PC-3 (cell line): ENCODE measurements at regions not wholly inside any gene's neighbourhood (a gene's known extent, or its start where the extent isn't known, plus 50 kb on each side); places are given as distances from the start of the nearest gene placed in this dataset.

Source experiments
- ATAC-seq: fragments of 200-7000 bp; cut with Tn5 transposase; 2 replicates; pipeline ENCODE4 v1.9.1; 2020; ENCODE audit warnings: mild to moderate bottlenecking, moderate library complexity
- BruUV-seq: library from RNA; stranded (reverse); fragments of 400-500 nt; replicated peaks from 2 replicates; lab custom pipeline; 2021; lab: Mats Ljungman, UMichigan
- CTCF ChIA-PET: fragments of 300-600 bp; sonication (Branson Sonifier 250); formaldehyde crosslinking; loops from one replicate; lab custom pipeline; 2022; ENCODE audit warnings: antibody characterized with exemption; lab: Charles Lee
- POLR2A ChIA-PET: fragments of 300-600 bp; sonication (Branson Sonifier 250); formaldehyde crosslinking; loops from one replicate; lab custom pipeline; 2022; ENCODE audit warnings: antibody characterized with exemption; ENCODE audit not compliant: unreplicated experiment; lab: Charles Lee
- DNase-seq: peaks from one replicate; pipeline ENCODE4 v3.0.0-alpha.2; 2015
- H2AFZ ChIP-seq: fragments of 300-600 bp; sonication (generic); 2 replicates; pipeline ENCODE4 v1.6.0; 2016; ENCODE audit warnings: antibody characterized with exemption, low read length
- H3F3A ChIP-seq: fragments of 300-600 bp; sonication (generic); one replicate; pipeline ENCODE4 v1.6.0; 2017; ENCODE audit warnings: antibody characterized with exemption, low read length, control low read depth, mild to moderate bottlenecking; ENCODE audit not compliant: unreplicated experiment
- H3K27ac ChIP-seq: fragments of 300-600 bp; sonication (generic); 2 replicates; pipeline ENCODE4 v1.5.1; 2016; ENCODE audit warnings: mild to moderate bottlenecking, low read length
- H3K27me3 ChIP-seq: fragments of 300-600 bp; sonication (generic); 2 replicates; pipeline ENCODE4 v1.6.1; 2016; ENCODE audit warnings: low read length, mixed read lengths
- H3K36me3 ChIP-seq: fragments of 300-600 bp; sonication (generic); 2 replicates; pipeline ENCODE4 v1.6.1; 2016; ENCODE audit warnings: low read depth, mixed run types, low read length, mixed read lengths
- H3K4me1 ChIP-seq: fragments of 300-600 bp; sonication (generic); 2 replicates; pipeline ENCODE4 v1.5.1; 2016; ENCODE audit warnings: low read length; ENCODE audit not compliant: insufficient read depth
- H3K4me2 ChIP-seq: fragments of 300-600 bp; sonication (generic); 2 replicates; pipeline ENCODE4 v1.6.0; 2016; ENCODE audit warnings: low read length
- H3K4me3 ChIP-seq: fragments of 300-600 bp; sonication (generic); 2 replicates; pipeline ENCODE4 v1.5.1; 2016; ENCODE audit warnings: mild to moderate bottlenecking, low read length, mixed read lengths
- H3K79me2 ChIP-seq: fragments of 300-600 bp; sonication (generic); 2 replicates; pipeline ENCODE4 v1.6.1; 2017; ENCODE audit warnings: low read length, mixed read lengths
- H3K9ac ChIP-seq: fragments of 300-600 bp; sonication (generic); 2 replicates; pipeline ENCODE4 v1.6.0; 2016; ENCODE audit warnings: mild to moderate bottlenecking, low read length
- H3K9me2 ChIP-seq: fragments of 300-600 bp; sonication (generic); replicated peaks from 2 replicates; pipeline ENCODE4 v1.6.1; 2016; ENCODE audit warnings: mixed run types, low read length, mixed read lengths
- H3K9me3 ChIP-seq: fragments of 300-600 bp; sonication (generic); 2 replicates; pipeline ENCODE4 v1.6.1; 2016; ENCODE audit warnings: low read length, mixed read lengths
- H4K20me1 ChIP-seq: fragments of 300-600 bp; sonication (generic); 2 replicates; pipeline ENCODE4 v1.6.1; 2016; ENCODE audit warnings: low read length, mixed read lengths
- CTCF ChIP-seq: fragments of 300-600 bp; sonication (generic); conservative IDR thresholded peaks from 2 replicates; pipeline ENCODE4 v1.5.1; 2017; ENCODE audit warnings: antibody characterized with exemption, low read depth, mild to moderate bottlenecking, low read length
- EZH2 ChIP-seq: fragments of 300-600 bp; sonication (generic); IDR thresholded peaks from one replicate; pipeline ENCODE4 v1.6.1; 2017; ENCODE audit warnings: antibody characterized with exemption, mild to moderate bottlenecking, low read length; ENCODE audit not compliant: unreplicated experiment
- EZH2phosphoT487 ChIP-seq: fragments of 300-600 bp; sonication (generic); IDR thresholded peaks from 2 replicates; pipeline ENCODE4 v1.6.1; 2018; ENCODE audit warnings: mild to moderate bottlenecking, antibody characterized with exemption, low read length, borderline replicate concordance
- intact Hi-C: fragments of 100-400 bp; cut with micrococcal nuclease; formaldehyde crosslinking; loops from 2 replicates; pipeline ENCODE4 v1.9.0; 2023

DNA sequence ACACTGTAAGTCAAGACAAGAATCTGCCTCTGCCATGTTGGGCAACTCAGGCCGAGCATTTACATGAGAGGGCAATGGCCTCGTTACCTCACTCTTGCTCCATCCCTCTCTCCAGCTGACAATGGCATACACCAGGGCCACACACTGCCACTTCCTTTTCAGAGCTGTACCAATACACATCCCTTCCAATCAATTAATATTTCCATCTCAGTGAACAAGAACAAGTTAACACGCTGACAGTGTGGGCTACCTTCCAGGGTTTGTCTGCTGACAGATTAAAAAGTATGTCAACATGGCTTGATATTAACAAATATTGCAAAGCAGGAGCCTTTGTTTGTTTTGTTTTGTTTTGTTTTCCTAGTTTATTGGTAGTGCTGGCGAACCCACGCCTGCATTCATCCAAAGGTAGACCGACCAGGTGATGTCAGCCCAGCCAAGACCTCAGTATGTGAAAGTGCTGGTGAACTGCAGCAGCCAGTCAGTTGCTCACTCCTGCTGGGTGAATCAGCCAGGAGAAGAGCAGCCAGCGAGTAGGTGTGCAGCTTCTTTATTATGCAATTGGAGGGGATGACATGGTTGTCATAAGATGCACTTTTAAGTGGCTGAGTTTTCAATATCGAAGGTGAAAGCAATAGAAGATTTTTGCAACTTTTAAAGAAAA lies 487.3 kb upstream of the JARID2 start:
- H3K27me3 ChIP-seq, result no peaks in the 10 kb centered on the region
- POLR2A ChIA-PET, result no interaction called here
- ATAC-seq (peak; percentile 87), DNase-seq (peak; percentile 80)
- no peaks in the 10 kb centered on the region for H3K36me3 ChIP-seq
- TF ChIP-seq EZH2phosphoT487, result no peak
- TF ChIP-seq EZH2, result no peak
- TF ChIP-seq CTCF, result no peak
- peak overlapping the region; percentile 55 for H3K27ac ChIP-seq
- H3K4me3 ChIP-seq, result no peak overlapping the region
- H3K9me3 ChIP-seq, result no peaks in the 10 kb centered on the region
- CTCF ChIA-PET, result no interaction called here
- no TSS peak for BruUV-seq
- peaks cover 25% of the 10 kb centered on the region for H3K4me1 ChIP-seq
- no peaks in the 10 kb centered on the region for H3F3A ChIP-seq
- intact Hi-C loops, result no loop called here
- peak overlapping the region; percentile 14; the same call in 1 of the 2 replicates for H3K4me2 ChIP-seq
- H3K9ac ChIP-seq, result no peak overlapping the region
- no peaks in the 10 kb centered on the region for H4K20me1 ChIP-seq
- no peak overlapping the region for H2AFZ ChIP-seq
- no peaks in the 10 kb centered on the region for H3K9me2 ChIP-seq
- H3K79me2 ChIP-seq, result no peaks in the 10 kb centered on the region

GRCh38 chr6:14759976-14760672 lies 485.7 kb upstream of the JARID2 start:
- Histone ChIP-seq H3F3A (no peaks in the 10 kb centered on the region), H3K27ac (no peak overlapping the region), H3K4me1 (peaks cover 34% of the 10 kb centered on the region), H2AFZ (no peak overlapping the region), H4K20me1 (no peaks in the 10 kb centered on the region), H3K27me3 (no peaks in the 10 kb centered on the region), H3K4me3 (no peak overlapping the region), H3K9me2 (no peaks in the 10 kb centered on the region), H3K36me3 (no peaks in the 10 kb centered on the region), H3K9me3 (no peaks in the 10 kb centered on the region), H3K4me2 (no peak overlapping the region), H3K79me2 (no peaks in the 10 kb centered on the region), H3K9ac (no peak overlapping the region)
- TF ChIP-seq EZH2phosphoT487 (no peak), EZH2 (no peak), CTCF (no peak)
- DNase-seq (no peak), ATAC-seq (no peak)
- no TSS peak for BruUV-seq
- intact Hi-C loops, result no loop called here
- CTCF ChIA-PET, result no interaction called here
- POLR2A ChIA-PET, result no interaction called here

DNA sequence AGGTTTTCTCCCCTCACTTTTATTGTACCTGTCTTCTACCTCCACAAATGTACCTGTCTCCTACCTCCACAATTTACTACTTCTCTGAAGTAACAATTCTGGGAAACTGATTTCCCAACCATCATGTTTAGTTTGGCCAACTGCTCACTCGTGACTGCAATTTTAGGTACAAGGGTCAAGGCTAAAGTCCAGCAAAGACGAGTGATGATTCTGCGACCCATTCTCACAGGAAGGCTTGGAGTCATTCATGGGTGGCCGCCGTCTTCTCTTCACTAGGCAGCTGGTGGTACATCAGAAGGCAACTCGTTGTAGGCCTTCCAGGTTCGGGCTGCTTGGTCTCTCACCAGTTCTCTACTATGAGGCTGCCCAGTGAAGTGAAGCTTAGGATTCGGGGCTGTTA lies 483.8 kb upstream of the JARID2 start:
- H3K9me2 ChIP-seq, result no peaks in the 10 kb centered on the region
- H2AFZ ChIP-seq, result no peak overlapping the region
- H3K36me3 ChIP-seq, result no peaks in the 10 kb centered on the region
- H3K79me2 ChIP-seq, result no peaks in the 10 kb centered on the region
- BruUV-seq, result no TSS peak
- H3K9ac ChIP-seq, result no peak overlapping the region
- CTCF ChIA-PET, result no interaction called here
- TF ChIP-seq EZH2, result no peak
- TF ChIP-seq CTCF, result no peak
- TF ChIP-seq EZH2phosphoT487, result no peak
- POLR2A ChIA-PET, result interaction anchor here (0.5 kb wide), 1 partner anchor 572 kb away, joined by 3 read pairs; no protein-coding TSS in a partner anchor
- ATAC-seq, result no peak
- H3K4me3 ChIP-seq, result no peak overlapping the region
- no peaks in the 10 kb centered on the region for H3K9me3 ChIP-seq
- H3K4me1 ChIP-seq, result peaks cover 43% of the 10 kb centered on the region
- intact Hi-C loops, result no loop called here
- DNase-seq, result no peak
- H4K20me1 ChIP-seq, result no peaks in the 10 kb centered on the region
- H3K27ac ChIP-seq, result no peak overlapping the region
- no peak overlapping the region for H3K4me2 ChIP-seq
- no peaks in the 10 kb centered on the region for H3K27me3 ChIP-seq
- no peaks in the 10 kb centered on the region for H3F3A ChIP-seq
